ENCODE measurements at regions not wholly inside any gene's neighbourhood (a gene's known extent, or its start where the extent isn't known, plus 50 kb on each side); places are given as distances from the start of the nearest gene placed in this dataset.

DNA sequence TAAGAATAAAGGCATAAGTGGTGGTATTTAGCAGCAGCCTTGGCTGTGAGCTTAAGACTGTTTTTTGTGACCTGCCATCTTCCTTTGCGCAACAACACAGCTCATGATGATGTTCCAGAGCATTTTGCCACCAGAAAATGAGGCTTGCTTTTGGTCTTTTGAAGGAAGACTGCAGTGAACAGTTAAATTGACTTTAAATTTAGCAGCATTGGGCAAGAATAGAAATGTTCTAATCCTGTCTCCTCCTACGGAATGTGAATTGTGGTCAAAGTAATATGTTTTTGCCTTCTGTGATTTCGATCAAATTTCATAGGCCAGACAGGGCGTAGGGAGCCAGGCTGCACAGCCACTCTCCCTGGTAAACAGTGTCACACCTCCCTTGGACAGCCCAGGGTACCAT is 460.7 kb upstream of the RASGRP1 start:
- no peak for DNase-seq
- Histone ChIP-seq H3K27me3 (replicated peaks in 2 of 5; ENCODE audit: control insufficient read depth in 4 of 5, insufficient read depth in 5 of 5, low read length in 4 of 5) (no peaks in the 10 kb centered on the region), H3K4me1 (ENCODE audit: control extremely low read depth in 1 of 4, control insufficient read depth in 4 of 4, insufficient read depth in 4 of 4, low read length in 3 of 4) (no peaks in the 10 kb centered on the region), H3K9me3 (ENCODE audit: control extremely low read depth in 1 of 5, control insufficient read depth in 4 of 5, insufficient read depth in 2 of 5, low read depth in 1 of 5, low read length in 4 of 5) (no peaks in the 10 kb centered on the region), H3K4me3 (ENCODE audit: control insufficient read depth in 1 of 7, extremely low read depth in 1 of 7, insufficient read depth in 4 of 7, low read depth in 2 of 7, low read length in 6 of 7) (no peak overlapping the region), H3K36me3 (ENCODE audit: control insufficient read depth in 4 of 4, insufficient read depth in 4 of 4, low read length in 3 of 4) (no peaks in the 10 kb centered on the region), H3K27ac (ENCODE audit: insufficient read depth in 1 of 2, low read depth in 1 of 2, low read length in 2 of 2, poor library complexity in 1 of 2, severe bottlenecking in 2 of 2) (no peak overlapping the region)
- CTCF ChIA-PET: no interaction called here
- 98% methylated on average over 4 of the region's 4 CpGs for WGBS (ENCODE audit: insufficient coverage)
- POLR2A ChIA-PET: no interaction called here

DNA sequence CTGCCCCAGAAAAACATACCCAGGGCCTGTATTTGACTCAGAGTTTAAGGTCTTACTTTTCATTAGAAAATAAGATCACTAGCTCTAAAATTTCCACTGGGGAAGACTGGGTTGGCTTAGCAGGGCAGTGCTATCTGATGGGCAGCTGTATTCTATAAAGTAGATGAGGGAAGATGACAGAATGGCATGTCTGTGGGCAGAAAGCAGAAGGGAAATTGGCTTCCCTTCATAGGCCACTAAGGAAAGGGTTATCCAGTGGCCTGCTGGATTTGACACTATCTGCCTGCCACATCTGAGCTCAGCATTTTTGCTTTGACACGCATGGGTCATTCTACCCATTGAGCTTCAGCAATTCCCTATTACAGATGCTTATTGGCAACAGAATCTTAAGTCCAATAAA is 461.3 kb upstream of the RASGRP1 start:
- POLR2A ChIA-PET: no interaction called here
- no peaks in the 10 kb centered on the region for H3K27me3 ChIP-seq (replicated peaks in 2 of 5; ENCODE audit: control insufficient read depth in 4 of 5, insufficient read depth in 5 of 5, low read length in 4 of 5)
- WGBS (ENCODE audit: insufficient coverage): 83% methylated on average over 1 of the region's 1 CpG
- no peaks in the 10 kb centered on the region for H3K36me3 ChIP-seq (ENCODE audit: control insufficient read depth in 4 of 4, insufficient read depth in 4 of 4, low read length in 3 of 4)
- CTCF ChIA-PET: no interaction called here
- no peak overlapping the region for H3K27ac ChIP-seq (ENCODE audit: insufficient read depth in 1 of 2, low read depth in 1 of 2, low read length in 2 of 2, poor library complexity in 1 of 2, severe bottlenecking in 2 of 2)
- no peaks in the 10 kb centered on the region for H3K4me1 ChIP-seq (ENCODE audit: control extremely low read depth in 1 of 4, control insufficient read depth in 4 of 4, insufficient read depth in 4 of 4, low read length in 3 of 4)
- H3K4me3 ChIP-seq (ENCODE audit: control insufficient read depth in 1 of 7, extremely low read depth in 1 of 7, insufficient read depth in 4 of 7, low read depth in 2 of 7, low read length in 6 of 7): no peak overlapping the region
- H3K9me3 ChIP-seq (ENCODE audit: control extremely low read depth in 1 of 5, control insufficient read depth in 4 of 5, insufficient read depth in 2 of 5, low read depth in 1 of 5, low read length in 4 of 5): no peaks in the 10 kb centered on the region
- DNase-seq: no peak

DNA sequence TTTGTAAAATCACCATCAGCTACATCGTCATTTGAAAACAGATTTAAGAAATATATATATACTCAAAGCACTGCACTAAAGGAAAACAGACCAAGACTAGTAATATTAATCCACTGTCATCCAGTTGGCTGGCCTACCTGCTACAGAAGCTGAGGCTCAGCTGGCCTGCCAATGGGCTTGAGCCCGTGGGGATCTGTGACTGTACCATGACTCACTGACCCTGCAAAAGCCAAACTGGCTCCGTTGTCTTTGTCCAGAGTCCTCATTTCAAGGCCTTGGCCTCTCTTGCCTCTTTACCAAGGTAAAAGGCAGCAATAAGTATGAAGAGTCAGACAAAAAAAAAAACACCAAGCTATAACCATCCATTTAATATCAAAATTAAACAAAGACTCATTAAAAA is 463.5 kb upstream of the RASGRP1 start:
- CTCF ChIA-PET: no interaction called here

DNA sequence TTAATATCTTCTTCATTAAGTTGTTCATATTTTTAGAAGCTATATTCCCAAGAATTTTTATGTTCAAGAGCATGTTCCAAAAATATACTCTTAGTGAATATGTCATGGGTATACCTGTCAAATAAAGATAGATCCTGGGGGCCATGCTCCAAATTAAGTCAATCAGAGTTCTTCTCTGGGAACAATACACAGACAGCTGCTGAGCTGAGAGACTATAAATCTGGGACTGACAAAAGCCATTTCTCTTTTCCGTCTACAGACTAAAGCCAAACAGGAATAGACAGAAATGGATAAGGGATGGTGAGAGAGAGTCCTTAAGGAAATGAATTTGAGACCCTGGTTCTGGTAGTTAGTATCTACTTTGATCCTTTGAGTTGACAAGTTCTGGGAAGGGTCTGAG is 465.1 kb upstream of the RASGRP1 start:
- Histone ChIP-seq H3K27me3 (replicated peaks in 2 of 5; ENCODE audit: control insufficient read depth in 4 of 5, insufficient read depth in 5 of 5, low read length in 4 of 5) (no peaks in the 10 kb centered on the region), H3K4me3 (ENCODE audit: control insufficient read depth in 1 of 7, extremely low read depth in 1 of 7, insufficient read depth in 4 of 7, low read depth in 2 of 7, low read length in 6 of 7) (no peak overlapping the region), H3K4me1 (ENCODE audit: control extremely low read depth in 1 of 4, control insufficient read depth in 4 of 4, insufficient read depth in 4 of 4, low read length in 3 of 4) (no peaks in the 10 kb centered on the region), H3K9me3 (ENCODE audit: control extremely low read depth in 1 of 5, control insufficient read depth in 4 of 5, insufficient read depth in 2 of 5, low read depth in 1 of 5, low read length in 4 of 5) (no peaks in the 10 kb centered on the region), H3K36me3 (ENCODE audit: control insufficient read depth in 4 of 4, insufficient read depth in 4 of 4, low read length in 3 of 4) (no peaks in the 10 kb centered on the region), H3K27ac (ENCODE audit: insufficient read depth in 1 of 2, low read depth in 1 of 2, low read length in 2 of 2, poor library complexity in 1 of 2, severe bottlenecking in 2 of 2) (no peak overlapping the region)
- ChIA-PET POLR2A (no interaction called here), CTCF (no interaction called here)
- DNase-seq: no peak
- WGBS (ENCODE audit: insufficient coverage): no CpG with 5 or more reads among the region's 1 CpG

More for the DNA sequence above, 463.5 kb upstream of the RASGRP1 start:
- DNase-seq: no peak
- WGBS (ENCODE audit: insufficient coverage): 100% methylated on average over 2 of the region's 3 CpGs
- Histone ChIP-seq H3K36me3 (ENCODE audit: control insufficient read depth in 4 of 4, insufficient read depth in 4 of 4, low read length in 3 of 4) (no peaks in the 10 kb centered on the region), H3K27me3 (replicated peaks in 2 of 5; ENCODE audit: control insufficient read depth in 4 of 5, insufficient read depth in 5 of 5, low read length in 4 of 5) (no peaks in the 10 kb centered on the region), H3K4me1 (ENCODE audit: control extremely low read depth in 1 of 4, control insufficient read depth in 4 of 4, insufficient read depth in 4 of 4, low read length in 3 of 4) (no peaks in the 10 kb centered on the region), H3K27ac (ENCODE audit: insufficient read depth in 1 of 2, low read depth in 1 of 2, low read length in 2 of 2, poor library complexity in 1 of 2, severe bottlenecking in 2 of 2) (no peak overlapping the region), H3K9me3 (ENCODE audit: control extremely low read depth in 1 of 5, control insufficient read depth in 4 of 5, insufficient read depth in 2 of 5, low read depth in 1 of 5, low read length in 4 of 5) (no peaks in the 10 kb centered on the region), H3K4me3 (ENCODE audit: control insufficient read depth in 1 of 7, extremely low read depth in 1 of 7, insufficient read depth in 4 of 7, low read depth in 2 of 7, low read length in 6 of 7) (no peak overlapping the region)
- POLR2A ChIA-PET: no interaction called here

DNA sequence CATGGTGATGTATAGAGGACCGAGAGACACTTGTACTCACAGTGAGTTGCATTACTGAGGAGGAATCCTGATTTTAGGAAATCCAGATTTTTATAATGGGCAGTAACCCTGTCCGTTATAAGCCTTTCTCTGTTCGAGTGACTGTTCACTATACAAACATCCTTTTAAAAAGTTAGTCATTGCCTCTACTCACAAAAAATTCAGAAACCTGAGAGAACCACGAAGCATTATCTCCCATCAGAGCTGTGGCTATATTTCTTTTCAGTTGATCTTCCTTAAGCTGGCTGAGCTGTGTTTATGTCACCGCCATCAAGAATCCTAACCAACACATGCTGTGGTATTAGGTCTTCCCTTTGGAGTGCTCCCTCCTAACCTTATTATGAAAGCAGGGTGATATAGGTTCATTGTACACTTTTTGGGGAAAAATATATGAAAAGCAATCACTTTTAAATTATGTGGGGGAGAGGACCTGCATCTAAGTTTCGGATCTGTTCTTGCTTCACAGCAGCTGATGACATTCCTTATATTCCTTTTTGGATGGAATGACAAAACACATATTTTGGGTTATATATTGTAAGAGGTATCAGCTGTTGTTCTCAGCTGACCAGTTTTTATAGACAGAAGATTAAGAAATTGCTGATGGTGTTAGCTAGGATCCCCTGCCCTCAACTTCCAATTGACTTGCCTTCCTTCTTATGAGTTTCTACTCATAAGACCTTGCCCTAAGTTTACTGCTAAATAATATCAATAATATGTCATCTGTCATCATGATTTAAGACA is 465.9 kb upstream of the RASGRP1 start:
- Histone ChIP-seq H3K4me3 (ENCODE audit: control insufficient read depth in 1 of 7, extremely low read depth in 1 of 7, insufficient read depth in 4 of 7, low read depth in 2 of 7, low read length in 6 of 7) (no peak overlapping the region), H3K9me3 (ENCODE audit: control extremely low read depth in 1 of 5, control insufficient read depth in 4 of 5, insufficient read depth in 2 of 5, low read depth in 1 of 5, low read length in 4 of 5) (no peaks in the 10 kb centered on the region), H3K36me3 (ENCODE audit: control insufficient read depth in 4 of 4, insufficient read depth in 4 of 4, low read length in 3 of 4) (no peaks in the 10 kb centered on the region), H3K27ac (ENCODE audit: insufficient read depth in 1 of 2, low read depth in 1 of 2, low read length in 2 of 2, poor library complexity in 1 of 2, severe bottlenecking in 2 of 2) (no peak overlapping the region), H3K27me3 (replicated peaks in 2 of 5; ENCODE audit: control insufficient read depth in 4 of 5, insufficient read depth in 5 of 5, low read length in 4 of 5) (no peaks in the 10 kb centered on the region), H3K4me1 (ENCODE audit: control extremely low read depth in 1 of 4, control insufficient read depth in 4 of 4, insufficient read depth in 4 of 4, low read length in 3 of 4) (no peaks in the 10 kb centered on the region)
- ChIA-PET POLR2A (no interaction called here), CTCF (no interaction called here)
- no peak for DNase-seq
- WGBS (ENCODE audit: insufficient coverage): 90% methylated on average over 5 of the region's 6 CpGs

DNA sequence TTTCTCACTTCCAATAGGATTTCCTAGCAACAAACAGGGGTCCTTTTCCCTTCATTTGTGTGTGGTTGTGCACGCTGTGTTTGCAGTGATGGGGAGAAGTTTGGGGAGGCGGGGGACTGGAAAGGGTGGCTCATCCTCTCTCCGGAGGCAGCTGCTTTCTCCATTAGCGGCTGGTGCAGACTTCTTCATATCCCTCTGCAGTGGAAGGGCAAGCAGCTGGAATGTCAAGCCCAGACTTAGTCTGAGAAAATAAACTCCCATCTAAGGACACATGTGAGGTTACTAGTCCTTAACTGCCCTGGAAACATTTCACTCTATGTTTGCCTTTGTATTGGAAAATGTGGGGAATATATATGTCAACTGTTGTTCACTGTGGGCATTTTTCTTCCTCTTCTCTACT is 467.0 kb upstream of the RASGRP1 start:
- CTCF ChIA-PET: no interaction called here
- no peak overlapping the region for H3K27ac ChIP-seq (ENCODE audit: insufficient read depth in 1 of 2, low read depth in 1 of 2, low read length in 2 of 2, poor library complexity in 1 of 2, severe bottlenecking in 2 of 2)
- POLR2A ChIA-PET: no interaction called here
- no peaks in the 10 kb centered on the region for H3K36me3 ChIP-seq (ENCODE audit: control insufficient read depth in 4 of 4, insufficient read depth in 4 of 4, low read length in 3 of 4)
- no peak overlapping the region for H3K4me3 ChIP-seq (ENCODE audit: control insufficient read depth in 1 of 7, extremely low read depth in 1 of 7, insufficient read depth in 4 of 7, low read depth in 2 of 7, low read length in 6 of 7)
- H3K4me1 ChIP-seq (ENCODE audit: control extremely low read depth in 1 of 4, control insufficient read depth in 4 of 4, insufficient read depth in 4 of 4, low read length in 3 of 4): no peaks in the 10 kb centered on the region
- H3K27me3 ChIP-seq (replicated peaks in 2 of 5; ENCODE audit: control insufficient read depth in 4 of 5, insufficient read depth in 5 of 5, low read length in 4 of 5): no peaks in the 10 kb centered on the region
- no peaks in the 10 kb centered on the region for H3K9me3 ChIP-seq (ENCODE audit: control extremely low read depth in 1 of 5, control insufficient read depth in 4 of 5, insufficient read depth in 2 of 5, low read depth in 1 of 5, low read length in 4 of 5)
- DNase-seq: no peak
- WGBS (ENCODE audit: insufficient coverage): 100% methylated on average over 2 of the region's 4 CpGs

DNA sequence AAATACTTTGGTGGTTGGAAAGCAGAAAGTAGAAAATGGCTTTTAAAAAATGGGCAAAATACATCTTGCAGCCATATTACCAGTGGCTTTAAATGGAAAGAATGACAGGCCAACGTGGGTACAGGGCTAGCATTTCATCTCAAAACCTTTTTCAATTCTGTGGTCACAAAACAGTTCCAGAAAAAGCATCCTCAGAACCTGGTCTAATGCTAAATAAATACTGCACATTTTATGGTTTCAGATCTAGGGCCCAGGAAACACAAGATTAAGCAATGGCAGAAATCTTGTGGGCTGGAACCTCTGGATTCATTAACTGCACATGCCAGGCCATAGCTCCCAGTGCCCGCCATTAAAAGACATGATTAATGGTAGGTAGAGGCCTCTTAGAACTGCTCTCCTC is 470.2 kb upstream of the RASGRP1 start:
- H3K9me3 ChIP-seq (ENCODE audit: control extremely low read depth in 1 of 5, control insufficient read depth in 4 of 5, insufficient read depth in 2 of 5, low read depth in 1 of 5, low read length in 4 of 5): no peaks in the 10 kb centered on the region
- 100% methylated on average over 2 of the region's 2 CpGs for WGBS (ENCODE audit: insufficient coverage)
- H3K4me3 ChIP-seq (ENCODE audit: control insufficient read depth in 1 of 7, extremely low read depth in 1 of 7, insufficient read depth in 4 of 7, low read depth in 2 of 7, low read length in 6 of 7): no peak overlapping the region
- H3K27ac ChIP-seq (ENCODE audit: insufficient read depth in 1 of 2, low read depth in 1 of 2, low read length in 2 of 2, poor library complexity in 1 of 2, severe bottlenecking in 2 of 2): no peak overlapping the region
- no peaks in the 10 kb centered on the region for H3K36me3 ChIP-seq (ENCODE audit: control insufficient read depth in 4 of 4, insufficient read depth in 4 of 4, low read length in 3 of 4)
- DNase-seq: no peak
- POLR2A ChIA-PET: no interaction called here
- CTCF ChIA-PET: interaction anchor here (0.6 kb wide), 1 partner anchor 15 kb away, joined by 3 read pairs; no protein-coding TSS in a partner anchor
- no peaks in the 10 kb centered on the region for H3K4me1 ChIP-seq (ENCODE audit: control extremely low read depth in 1 of 4, control insufficient read depth in 4 of 4, insufficient read depth in 4 of 4, low read length in 3 of 4)
- no peaks in the 10 kb centered on the region for H3K27me3 ChIP-seq (replicated peaks in 2 of 5; ENCODE audit: control insufficient read depth in 4 of 5, insufficient read depth in 5 of 5, low read length in 4 of 5)
